ENCODE measurements at regions not wholly inside any gene's neighbourhood (a gene's known extent, or its start where the extent isn't known, plus 50 kb on each side); places are given as distances from the start of the nearest gene placed in this dataset.

- TF ChIP-seq ZNF274 (IDR thresholded peaks at IDR 0.05; ENCODE audit: low read depth, low read length) = no peak
- no peak for TF ChIP-seq EZH2 (IDR thresholded peaks at IDR 0.05)
Measured at GRCh38 chr5:124287813-124288212, 458.6 kb downstream of the ZNF608 start (continued).

DNA sequence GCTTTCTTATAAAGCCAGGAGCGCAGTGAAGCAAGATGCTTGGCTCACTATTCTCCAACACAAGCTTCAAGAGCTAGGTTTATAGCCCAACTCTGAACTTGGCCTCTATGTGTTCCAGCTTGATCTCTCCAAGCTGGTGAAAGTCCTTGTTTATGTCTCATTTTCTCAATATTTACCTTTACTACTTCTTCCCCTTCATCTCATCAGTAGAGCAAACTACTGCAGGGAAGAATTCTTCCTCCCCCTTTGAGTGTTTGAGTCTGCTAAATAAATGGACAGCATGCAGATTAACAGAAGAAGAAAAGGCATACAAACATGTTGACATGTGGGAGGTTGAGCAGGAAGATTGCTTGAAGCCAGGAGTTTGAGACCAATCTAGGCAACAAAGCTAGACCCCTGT lies 460.7 kb downstream of the ZNF608 start:
- Histone ChIP-seq H3K4me2 (ENCODE audit: low read length) (no peak overlapping the region), H3K27me3 (ENCODE audit: insufficient read depth, low read length) (no peaks in the 10 kb centered on the region), H3K9me3 (ENCODE audit: control insufficient read depth in 1 of 2, insufficient read depth in 1 of 2, low read depth in 1 of 2, low read length in 2 of 2) (no peaks in the 10 kb centered on the region), H3K4me3 (replicated peaks in 1 of 2; ENCODE audit: low read depth in 1 of 2, low read length in 2 of 2) (no peak overlapping the region), H3K79me2 (ENCODE audit: insufficient read depth, low read length) (no peaks in the 10 kb centered on the region), H2AFZ (ENCODE audit: low read depth, low read length, poor library complexity, severe bottlenecking) (no peak overlapping the region), H3K4me1 (ENCODE audit: control insufficient read depth in 1 of 2, insufficient read depth in 2 of 2, low read length in 2 of 2) (peaks cover 0 to 7% of the 10 kb centered on the region in 2 experiments; a peak in 1 of 4 replicates), H4K20me1 (ENCODE audit: insufficient read depth) (no peaks in the 10 kb centered on the region), H3K27ac (ENCODE audit: low read depth, low read length) (no peak overlapping the region), H3K36me3 (ENCODE audit: control insufficient read depth in 1 of 2, insufficient read depth in 2 of 2, low read length in 2 of 2) (no peaks in the 10 kb centered on the region), H3K9me2 (ENCODE audit: insufficient read depth) (no peaks in the 10 kb centered on the region), H3K9ac (ENCODE audit: low read length) (no peak overlapping the region)
- TF ChIP-seq, protein P1, sequence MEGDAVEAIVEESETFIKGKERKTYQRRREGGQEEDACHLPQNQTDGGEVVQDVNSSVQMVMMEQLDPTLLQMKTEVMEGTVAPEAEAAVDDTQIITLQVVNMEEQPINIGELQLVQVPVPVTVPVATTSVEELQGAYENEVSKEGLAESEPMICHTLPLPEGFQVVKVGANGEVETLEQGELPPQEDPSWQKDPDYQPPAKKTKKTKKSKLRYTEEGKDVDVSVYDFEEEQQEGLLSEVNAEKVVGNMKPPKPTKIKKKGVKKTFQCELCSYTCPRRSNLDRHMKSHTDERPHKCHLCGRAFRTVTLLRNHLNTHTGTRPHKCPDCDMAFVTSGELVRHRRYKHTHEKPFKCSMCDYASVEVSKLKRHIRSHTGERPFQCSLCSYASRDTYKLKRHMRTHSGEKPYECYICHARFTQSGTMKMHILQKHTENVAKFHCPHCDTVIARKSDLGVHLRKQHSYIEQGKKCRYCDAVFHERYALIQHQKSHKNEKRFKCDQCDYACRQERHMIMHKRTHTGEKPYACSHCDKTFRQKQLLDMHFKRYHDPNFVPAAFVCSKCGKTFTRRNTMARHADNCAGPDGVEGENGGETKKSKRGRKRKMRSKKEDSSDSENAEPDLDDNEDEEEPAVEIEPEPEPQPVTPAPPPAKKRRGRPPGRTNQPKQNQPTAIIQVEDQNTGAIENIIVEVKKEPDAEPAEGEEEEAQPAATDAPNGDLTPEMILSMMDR (IDR thresholded peaks at IDR 0.05 in 2 of 3, conservative IDR thresholded peaks at IDR 0.05 in 1 of 3; ENCODE audit: borderline replicate concordance in 1 of 3, insufficient read depth in 1 of 3, low read depth in 2 of 3, low read length in 2 of 3) = no peak
- TF ChIP-seq CEBPB (IDR thresholded peaks at IDR 0.05; ENCODE audit: low read depth) (no peak), ZFX (IDR thresholded peaks at IDR 0.05) (no peak), EZH2 (IDR thresholded peaks at IDR 0.05) (no peak), POLR2A (IDR thresholded peaks at IDR 0.05; ENCODE audit: borderline replicate concordance, extremely low read depth, insufficient read depth, insufficient read length) (no peak), FOSL1 (IDR thresholded peaks at IDR 0.05; ENCODE audit: low read depth) (no peak), ZNF274 (IDR thresholded peaks at IDR 0.05; ENCODE audit: low read depth, low read length) (no peak), ZBTB33 (IDR thresholded peaks at IDR 0.05; ENCODE audit: extremely low read depth, insufficient replicate concordance, low read length) (no peak), SIN3A (IDR thresholded peaks at IDR 0.05; ENCODE audit: low read depth) (no peak), ELF1 (IDR thresholded peaks at IDR 0.05; ENCODE audit: borderline replicate concordance, low read depth) (no peak), RAD21 (IDR thresholded peaks at IDR 0.05; ENCODE audit: low read depth) (no peak), CBX3 (IDR thresholded peaks at IDR 0.05; ENCODE audit: low read depth) (no peak), EZH2phosphoT487 (IDR thresholded peaks at IDR 0.05; ENCODE audit: borderline replicate concordance) (no peak), TCF7L2 (IDR thresholded peaks at IDR 0.05; ENCODE audit: borderline replicate concordance, extremely low read depth, insufficient read depth, insufficient read length) (no peak), SP1 (IDR thresholded peaks at IDR 0.05; ENCODE audit: low read depth) (no peak), REST (IDR thresholded peaks at IDR 0.05; ENCODE audit: low read depth) (no peak), SRF (IDR thresholded peaks at IDR 0.05; ENCODE audit: low read depth) (no peak), EGR1 (IDR thresholded peaks at IDR 0.05; ENCODE audit: low read depth) (no peak)
- TF ChIP-seq, protein P2, sequence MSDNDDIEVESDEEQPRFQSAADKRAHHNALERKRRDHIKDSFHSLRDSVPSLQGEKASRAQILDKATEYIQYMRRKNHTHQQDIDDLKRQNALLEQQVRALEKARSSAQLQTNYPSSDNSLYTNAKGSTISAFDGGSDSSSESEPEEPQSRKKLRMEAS (IDR thresholded peaks at IDR 0.05) = no peak
- RAD21 ChIA-PET (ENCODE audit: low non-redundant PET in 1 of 2, low total read pairs in 2 of 2, uncharacterized antibody in 2 of 2, unreplicated experiment in 2 of 2) = no interaction called here
- ATAC-seq (no peak), DNase-seq (ENCODE audit: low read depth, low spot score) (no peak)
- BruUV-seq (replicated peaks) = no TSS peak
- intact Hi-C loops (cut with micrococcal nuclease) = no loop called here
- CTCF ChIA-PET = no interaction called here
- POLR2A ChIA-PET = no interaction called here

Data from HCT116 (cell line).